ENCODE measurements at regions not wholly inside any gene's neighbourhood (a gene's known extent, or its start where the extent isn't known, plus 50 kb on each side); places are given as distances from the start of the nearest gene placed in this dataset.

DNA sequence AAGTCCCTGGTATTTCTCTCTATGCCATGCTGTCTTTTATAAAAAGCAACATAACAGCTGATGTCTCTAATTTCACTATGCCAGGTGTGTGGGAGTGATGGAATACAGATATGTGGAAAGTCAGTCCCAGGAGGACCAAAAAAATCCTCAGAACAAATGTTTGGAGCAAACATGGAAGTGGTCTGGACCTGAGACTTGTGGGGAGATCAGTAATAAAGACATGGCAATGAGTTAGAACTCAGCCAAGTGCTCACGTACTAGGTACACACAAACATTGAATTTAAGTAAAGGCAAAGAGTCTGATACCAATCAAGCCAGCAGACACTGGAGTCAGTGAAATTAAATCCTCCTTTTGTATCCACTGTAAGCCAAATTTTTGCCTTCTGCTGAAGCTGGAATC, 223.6 kb downstream of the ALG10B start:
- POLR2A ChIA-PET, result no interaction called here
- no peaks in the 10 kb centered on the region for H3K9me1 ChIP-seq (ENCODE audit: control insufficient read depth, insufficient read depth, low read length)
- no peak overlapping the region for H3K4me2 ChIP-seq (ENCODE audit: insufficient read depth, low read length)
- DNase-seq (ENCODE audit: extremely low read depth in 1 of 4, low spot score in 3 of 4) (no peak), ATAC-seq (no peak), FAIRE-seq (no peak)
- no TSS peak for BruUV-seq (replicated peaks)
- no peaks in the 10 kb centered on the region for H3K27me3 ChIP-seq (ENCODE audit: control insufficient read depth in 2 of 2, insufficient read depth in 2 of 2, low read length in 2 of 2)
- in situ Hi-C loops (cut with MboI) (no loop called here), intact Hi-C loops (cut with micrococcal nuclease) (no loop called here)
- no peak overlapping the region for H2AFZ ChIP-seq (ENCODE audit: low read depth, low read length)
- no peak overlapping the region for H3K27ac ChIP-seq (ENCODE audit: extremely low read depth, low read depth, low read length)
- CTCF ChIA-PET (ENCODE audit: low intra/inter-chr PET ratio), result no interaction called here
- no peaks in the 10 kb centered on the region for H3K9me3 ChIP-seq (replicated peaks; ENCODE audit: control insufficient read depth, insufficient read depth, low read depth, low read length)
- H3K9ac ChIP-seq (ENCODE audit: insufficient read depth in 1 of 2, low read depth in 2 of 2, low read length in 2 of 2), result no peak overlapping the region
- H3K4me1 ChIP-seq (replicated peaks in 1 of 2; ENCODE audit: control insufficient read depth in 2 of 2, insufficient read depth in 2 of 2, low read length in 2 of 2), result no peaks in the 10 kb centered on the region
- H4K20me1 ChIP-seq (replicated peaks; ENCODE audit: control insufficient read depth, insufficient read depth, low read length), result no peaks in the 10 kb centered on the region
- 0% methylated on average over 1 of the region's 1 CpG for WGBS (ENCODE audit: insufficient coverage, low coverage, missing lambda C conversion rate)
- H3K4me3 ChIP-seq, result no peak overlapping the region
- H3K36me3 ChIP-seq (ENCODE audit: control insufficient read depth, insufficient read depth, low read length), result no peaks in the 10 kb centered on the region
- H3K79me2 ChIP-seq (ENCODE audit: control insufficient read depth, insufficient read depth, low read length), result no peaks in the 10 kb centered on the region
- TF ChIP-seq BCL6 (CRISPR knock-in tag; IDR thresholded peaks at IDR 0.05) (no peak), MIER1 (IDR thresholded peaks at IDR 0.05; ENCODE audit: low read depth) (no peak), HMG20B (CRISPR knock-in tag; IDR thresholded peaks at IDR 0.05) (no peak), ZC3H11A (IDR thresholded peaks at IDR 0.05; ENCODE audit: low read depth, low read length) (no peak), HEY1 (CRISPR knock-in tag; IDR thresholded peaks at IDR 0.05; ENCODE audit: borderline replicate concordance) (no peak), MTA1 (IDR thresholded peaks at IDR 0.05; ENCODE audit: borderline replicate concordance) (no peak)
- TF ChIP-seq, protein P1, sequence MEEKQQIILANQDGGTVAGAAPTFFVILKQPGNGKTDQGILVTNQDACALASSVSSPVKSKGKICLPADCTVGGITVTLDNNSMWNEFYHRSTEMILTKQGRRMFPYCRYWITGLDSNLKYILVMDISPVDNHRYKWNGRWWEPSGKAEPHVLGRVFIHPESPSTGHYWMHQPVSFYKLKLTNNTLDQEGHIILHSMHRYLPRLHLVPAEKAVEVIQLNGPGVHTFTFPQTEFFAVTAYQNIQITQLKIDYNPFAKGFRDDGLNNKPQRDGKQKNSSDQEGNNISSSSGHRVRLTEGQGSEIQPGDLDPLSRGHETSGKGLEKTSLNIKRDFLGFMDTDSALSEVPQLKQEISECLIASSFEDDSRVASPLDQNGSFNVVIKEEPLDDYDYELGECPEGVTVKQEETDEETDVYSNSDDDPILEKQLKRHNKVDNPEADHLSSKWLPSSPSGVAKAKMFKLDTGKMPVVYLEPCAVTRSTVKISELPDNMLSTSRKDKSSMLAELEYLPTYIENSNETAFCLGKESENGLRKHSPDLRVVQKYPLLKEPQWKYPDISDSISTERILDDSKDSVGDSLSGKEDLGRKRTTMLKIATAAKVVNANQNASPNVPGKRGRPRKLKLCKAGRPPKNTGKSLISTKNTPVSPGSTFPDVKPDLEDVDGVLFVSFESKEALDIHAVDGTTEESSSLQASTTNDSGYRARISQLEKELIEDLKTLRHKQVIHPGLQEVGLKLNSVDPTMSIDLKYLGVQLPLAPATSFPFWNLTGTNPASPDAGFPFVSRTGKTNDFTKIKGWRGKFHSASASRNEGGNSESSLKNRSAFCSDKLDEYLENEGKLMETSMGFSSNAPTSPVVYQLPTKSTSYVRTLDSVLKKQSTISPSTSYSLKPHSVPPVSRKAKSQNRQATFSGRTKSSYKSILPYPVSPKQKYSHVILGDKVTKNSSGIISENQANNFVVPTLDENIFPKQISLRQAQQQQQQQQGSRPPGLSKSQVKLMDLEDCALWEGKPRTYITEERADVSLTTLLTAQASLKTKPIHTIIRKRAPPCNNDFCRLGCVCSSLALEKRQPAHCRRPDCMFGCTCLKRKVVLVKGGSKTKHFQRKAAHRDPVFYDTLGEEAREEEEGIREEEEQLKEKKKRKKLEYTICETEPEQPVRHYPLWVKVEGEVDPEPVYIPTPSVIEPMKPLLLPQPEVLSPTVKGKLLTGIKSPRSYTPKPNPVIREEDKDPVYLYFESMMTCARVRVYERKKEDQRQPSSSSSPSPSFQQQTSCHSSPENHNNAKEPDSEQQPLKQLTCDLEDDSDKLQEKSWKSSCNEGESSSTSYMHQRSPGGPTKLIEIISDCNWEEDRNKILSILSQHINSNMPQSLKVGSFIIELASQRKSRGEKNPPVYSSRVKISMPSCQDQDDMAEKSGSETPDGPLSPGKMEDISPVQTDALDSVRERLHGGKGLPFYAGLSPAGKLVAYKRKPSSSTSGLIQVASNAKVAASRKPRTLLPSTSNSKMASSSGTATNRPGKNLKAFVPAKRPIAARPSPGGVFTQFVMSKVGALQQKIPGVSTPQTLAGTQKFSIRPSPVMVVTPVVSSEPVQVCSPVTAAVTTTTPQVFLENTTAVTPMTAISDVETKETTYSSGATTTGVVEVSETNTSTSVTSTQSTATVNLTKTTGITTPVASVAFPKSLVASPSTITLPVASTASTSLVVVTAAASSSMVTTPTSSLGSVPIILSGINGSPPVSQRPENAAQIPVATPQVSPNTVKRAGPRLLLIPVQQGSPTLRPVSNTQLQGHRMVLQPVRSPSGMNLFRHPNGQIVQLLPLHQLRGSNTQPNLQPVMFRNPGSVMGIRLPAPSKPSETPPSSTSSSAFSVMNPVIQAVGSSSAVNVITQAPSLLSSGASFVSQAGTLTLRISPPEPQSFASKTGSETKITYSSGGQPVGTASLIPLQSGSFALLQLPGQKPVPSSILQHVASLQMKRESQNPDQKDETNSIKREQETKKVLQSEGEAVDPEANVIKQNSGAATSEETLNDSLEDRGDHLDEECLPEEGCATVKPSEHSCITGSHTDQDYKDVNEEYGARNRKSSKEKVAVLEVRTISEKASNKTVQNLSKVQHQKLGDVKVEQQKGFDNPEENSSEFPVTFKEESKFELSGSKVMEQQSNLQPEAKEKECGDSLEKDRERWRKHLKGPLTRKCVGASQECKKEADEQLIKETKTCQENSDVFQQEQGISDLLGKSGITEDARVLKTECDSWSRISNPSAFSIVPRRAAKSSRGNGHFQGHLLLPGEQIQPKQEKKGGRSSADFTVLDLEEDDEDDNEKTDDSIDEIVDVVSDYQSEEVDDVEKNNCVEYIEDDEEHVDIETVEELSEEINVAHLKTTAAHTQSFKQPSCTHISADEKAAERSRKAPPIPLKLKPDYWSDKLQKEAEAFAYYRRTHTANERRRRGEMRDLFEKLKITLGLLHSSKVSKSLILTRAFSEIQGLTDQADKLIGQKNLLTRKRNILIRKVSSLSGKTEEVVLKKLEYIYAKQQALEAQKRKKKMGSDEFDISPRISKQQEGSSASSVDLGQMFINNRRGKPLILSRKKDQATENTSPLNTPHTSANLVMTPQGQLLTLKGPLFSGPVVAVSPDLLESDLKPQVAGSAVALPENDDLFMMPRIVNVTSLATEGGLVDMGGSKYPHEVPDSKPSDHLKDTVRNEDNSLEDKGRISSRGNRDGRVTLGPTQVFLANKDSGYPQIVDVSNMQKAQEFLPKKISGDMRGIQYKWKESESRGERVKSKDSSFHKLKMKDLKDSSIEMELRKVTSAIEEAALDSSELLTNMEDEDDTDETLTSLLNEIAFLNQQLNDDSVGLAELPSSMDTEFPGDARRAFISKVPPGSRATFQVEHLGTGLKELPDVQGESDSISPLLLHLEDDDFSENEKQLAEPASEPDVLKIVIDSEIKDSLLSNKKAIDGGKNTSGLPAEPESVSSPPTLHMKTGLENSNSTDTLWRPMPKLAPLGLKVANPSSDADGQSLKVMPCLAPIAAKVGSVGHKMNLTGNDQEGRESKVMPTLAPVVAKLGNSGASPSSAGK (IDR thresholded peaks at IDR 0.05), result no peak
